GM20431 (cell line): ENCODE measurements at regions not wholly inside any gene's neighbourhood (a gene's known extent, or its start where the extent isn't known, plus 50 kb on each side); places are given as distances from the start of the nearest gene placed in this dataset.

Source experiments
- in situ Hi-C: fragments of 300-500 bp; cut with MseI, MboI; formaldehyde crosslinking; loops from one replicate; pipeline ENCODE4 v1.15.0; 2020; ENCODE audit warnings: low sequenced_read_pairs; ENCODE audit not compliant: unreplicated experiment

- in situ Hi-C loops = no loop called here
Measured at GRCh38 chr2:182622231-182622630, 93.8 kb upstream of the DNAJC10 start.

GRCh38 chr2:182625814-182626213, 90.2 kb upstream of the DNAJC10 start:
- in situ Hi-C loops = no loop called here

- in situ Hi-C loops = no loop called here
Measured at GRCh38 chr2:182628916-182629315, 87.1 kb upstream of the DNAJC10 start.

GRCh38 chr2:182630207-182630606, 85.8 kb upstream of the DNAJC10 start:
- in situ Hi-C loops = no loop called here

GRCh38 chr2:182631299-182631698, 84.8 kb upstream of the DNAJC10 start:
- in situ Hi-C loops = no loop called here

- in situ Hi-C loops = no loop called here
Measured at GRCh38 chr2:182634386-182634785, 81.7 kb upstream of the DNAJC10 start.

GRCh38 chr2:182636699-182637098, 79.4 kb upstream of the DNAJC10 start:
- in situ Hi-C loops = no loop called here

GRCh38 chr2:182638667-182639066, 77.4 kb upstream of the DNAJC10 start:
- in situ Hi-C loops = no loop called here

- in situ Hi-C loops = no loop called here
Measured at GRCh38 chr2:182639971-182640370, 76.1 kb upstream of the DNAJC10 start.

GRCh38 chr2:182642328-182642727, 73.7 kb upstream of the DNAJC10 start:
- in situ Hi-C loops = no loop called here

GRCh38 chr2:182646763-182647498, 69.1 kb upstream of the DNAJC10 start:
- in situ Hi-C loops = no loop called here

GRCh38 chr2:182647499-182647787, 68.6 kb upstream of the DNAJC10 start:
- in situ Hi-C loops = no loop called here

GRCh38 chr2:182649316-182649715, 66.7 kb upstream of the DNAJC10 start:
- in situ Hi-C loops = no loop called here

- in situ Hi-C loops = loop anchor here (25.0 kb wide), 1 partner anchor 463 kb away; no protein-coding TSS in a partner anchor
Measured at GRCh38 chr2:182650704-182651103, 65.4 kb upstream of the DNAJC10 start.

GRCh38 chr2:182652326-182652725, 63.7 kb upstream of the DNAJC10 start:
- in situ Hi-C loops = loop anchor here (25.0 kb wide), 1 partner anchor 465 kb away; no protein-coding TSS in a partner anchor

GRCh38 chr2:182655750-182656149, 60.3 kb upstream of the DNAJC10 start:
- in situ Hi-C loops = loop anchor here (25.0 kb wide), 1 partner anchor 468 kb away; no protein-coding TSS in a partner anchor

- in situ Hi-C loops = loop anchor here (25.0 kb wide), 1 partner anchor 477 kb away; no protein-coding TSS in a partner anchor
Measured at GRCh38 chr2:182664212-182664611, 51.8 kb upstream of the DNAJC10 start.

GRCh38 chr2:182665500-182665899, 50.6 kb upstream of the DNAJC10 start:
- in situ Hi-C loops = loop anchor here (25.0 kb wide), 1 partner anchor 478 kb away; no protein-coding TSS in a partner anchor
